SK-N-SH treated with all-trans-retinoic acid at 6 μM for 48 hours (cell line): ENCODE measurements at regions not wholly inside any gene's neighbourhood (a gene's known extent, or its start where the extent isn't known, plus 50 kb on each side); places are given as distances from the start of the nearest gene placed in this dataset.

Experiments
- ATAC-seq: fragments of 200-7000 bp; cut with Tn5 transposase; 3 replicates; pipeline ENCODE4 v1.9.1; 2020; ENCODE audit warnings: mild to moderate bottlenecking, moderate library complexity
- ARNTL ChIP-seq: fragments of 450-650 bp; formaldehyde crosslinking; IDR thresholded peaks from 2 replicates; pipeline ENCODE4 v1.5.0; 2020; ENCODE audit warnings: low read depth, mild to moderate bottlenecking, moderate library complexity, borderline replicate concordance
- BACH2 ChIP-seq: fragments of 250-450 bp; sonication (Bioruptor Pico); IDR thresholded peaks from 2 replicates; pipeline ENCODE4 v1.9.0; 2021; ENCODE audit warnings: mild to moderate bottlenecking, borderline replicate concordance
- CREB5 ChIP-seq: fragments of 250-450 bp; sonication (Bioruptor Pico); IDR thresholded peaks from 2 replicates; pipeline ENCODE4 v1.5.1; 2020; ENCODE audit warnings: low read depth, mild to moderate bottlenecking, moderate library complexity
- CSDC2 ChIP-seq: fragments of 250-450 bp; sonication (Bioruptor Pico); IDR thresholded peaks from 2 replicates; pipeline ENCODE4 v1.5.0; 2020; ENCODE audit warnings: mild to moderate bottlenecking, moderate library complexity
- CSRNP3 ChIP-seq: fragments of 250-450 bp; sonication (Bioruptor Pico); IDR thresholded peaks from 2 replicates; pipeline ENCODE4 v1.5.1; 2021; ENCODE audit warnings: mild to moderate bottlenecking, moderate library complexity
- ESRRG ChIP-seq: fragments of 250-450 bp; sonication (Bioruptor Pico); IDR thresholded peaks from 2 replicates; pipeline ENCODE4 v1.6.1; 2021; ENCODE audit warnings: mild to moderate bottlenecking
- GLIS3 ChIP-seq: fragments of 250-450 bp; sonication (Bioruptor Pico); IDR thresholded peaks from 2 replicates; pipeline ENCODE4 v1.5.0; 2020; ENCODE audit warnings: mild to moderate bottlenecking, moderate library complexity
- ISL1 ChIP-seq: fragments of 250-450 bp; sonication (Bioruptor Pico); IDR thresholded peaks from 2 replicates; pipeline ENCODE4 v2.1.2; 2022; ENCODE audit warnings: mild to moderate bottlenecking, moderate library complexity
- OSR1 ChIP-seq: fragments of 250-450 bp; sonication (Bioruptor Pico); IDR thresholded peaks from 2 replicates; pipeline ENCODE4 v1.8.0; 2022; ENCODE audit warnings: moderate library complexity, mild to moderate bottlenecking, inconsistent platforms
- PATZ1 ChIP-seq: fragments of 250-450 bp; sonication (Bioruptor Pico); IDR thresholded peaks from 2 replicates; pipeline ENCODE4 v1.8.0; 2020; ENCODE audit warnings: mild to moderate bottlenecking, moderate library complexity, borderline replicate concordance
- POU6F1 ChIP-seq: fragments of 250-450 bp; sonication (Bioruptor Pico); IDR thresholded peaks from 2 replicates; pipeline ENCODE4 v1.8.0; 2021; ENCODE audit warnings: low read depth, mild to moderate bottlenecking, moderate library complexity, borderline replicate concordance
- PPARA ChIP-seq: fragments of 250-450 bp; sonication (Bioruptor Pico); IDR thresholded peaks from 2 replicates; pipeline ENCODE4 v1.5.0; 2020; ENCODE audit warnings: mild to moderate bottlenecking, borderline replicate concordance
- RARB ChIP-seq: fragments of 250-450 bp; sonication (Bioruptor Pico); IDR thresholded peaks from 2 replicates; pipeline ENCODE4 v1.8.0; 2021; ENCODE audit warnings: mild to moderate bottlenecking, moderate library complexity
- SNAI2 ChIP-seq: fragments of 250-450 bp; sonication (Bioruptor Pico); IDR thresholded peaks from 2 replicates; pipeline ENCODE4 v1.5.0; 2020; ENCODE audit warnings: mild to moderate bottlenecking, moderate library complexity
- TCF4 ChIP-seq: fragments of 250-450 bp; sonication (Bioruptor Pico); IDR thresholded peaks from 2 replicates; pipeline ENCODE4 v1.8.0; 2021; ENCODE audit warnings: mild to moderate bottlenecking, moderate library complexity, borderline replicate concordance
- TOX ChIP-seq: fragments of 250-450 bp; sonication (Bioruptor Pico); IDR thresholded peaks from 2 replicates; pipeline ENCODE4 v1.8.0; 2021; ENCODE audit warnings: mild to moderate bottlenecking, moderate library complexity, borderline replicate concordance
- ZC3H10 ChIP-seq: fragments of 250-450 bp; sonication (Bioruptor Pico); IDR thresholded peaks from 2 replicates; pipeline ENCODE4 v1.5.1; 2021; ENCODE audit warnings: mild to moderate bottlenecking, moderate library complexity
- ZFP3 ChIP-seq: fragments of 250-450 bp; sonication (Bioruptor Pico); IDR thresholded peaks from 2 replicates; pipeline ENCODE4 v1.5.0; 2020; ENCODE audit warnings: mild to moderate bottlenecking, moderate library complexity
- ZFP30 ChIP-seq: fragments of 450-650 bp; formaldehyde crosslinking; IDR thresholded peaks from 2 replicates; pipeline ENCODE4 v1.5.0; 2022; ENCODE audit warnings: mild to moderate bottlenecking, moderate library complexity
- ZNF565 ChIP-seq: fragments of 450-650 bp; formaldehyde crosslinking; conservative IDR thresholded peaks from 2 replicates; pipeline ENCODE4 v1.5.0; 2020; ENCODE audit warnings: low read depth, mild to moderate bottlenecking, moderate library complexity
- ZNF70 ChIP-seq: fragments of 450-650 bp; formaldehyde crosslinking; IDR thresholded peaks from 2 replicates; pipeline ENCODE4 v1.5.0; 2020; ENCODE audit warnings: mild to moderate bottlenecking, moderate library complexity
- ZNF8 ChIP-seq: fragments of 450-650 bp; formaldehyde crosslinking; IDR thresholded peaks from 2 replicates; pipeline ENCODE4 v1.5.0; 2020; ENCODE audit warnings: mild to moderate bottlenecking, moderate library complexity

- no peak for TF ChIP-seq ZC3H10 (CRISPR knock-in tag)
- TF ChIP-seq ZNF70: no peak
- no peak for TF ChIP-seq ARNTL (CRISPR knock-in tag)
- TF ChIP-seq ZNF565 (CRISPR knock-in tag): no peak
- TF ChIP-seq ZNF8 (CRISPR knock-in tag): no peak
- no peak for TF ChIP-seq CSRNP3 (CRISPR knock-in tag)
- ATAC-seq: no peak
Measured at GRCh38 chr6:126118936-126119335, 132.6 kb downstream of the TRMT11 start.

- 0 out of 2 replicates have a peak, but pooled peaks have one; percentile 17 for TF ChIP-seq ISL1 (CRISPR knock-in tag)
- no peak for TF ChIP-seq CSDC2
Measured at GRCh38 chr6:126123226-126123625, 136.9 kb downstream of the TRMT11 start.

GRCh38 chr6:126127659-126128058 lies 141.3 kb downstream of the TRMT11 start:
- ATAC-seq: peak; percentile 56; the same call in 2 of the 3 replicates
- TF ChIP-seq PATZ1 (CRISPR knock-in tag): no peak
- no peak for TF ChIP-seq ZFP30
- TF ChIP-seq CREB5 (CRISPR knock-in tag): no peak
- no peak for TF ChIP-seq OSR1
- no peak for TF ChIP-seq ESRRG
- no peak for TF ChIP-seq POU6F1 (CRISPR knock-in tag)
- TF ChIP-seq ZNF8 (CRISPR knock-in tag): no peak
- no peak for TF ChIP-seq GLIS3 (CRISPR knock-in tag)
- no peak for TF ChIP-seq BACH2
- TF ChIP-seq TCF4: no peak
- no peak for TF ChIP-seq PPARA (CRISPR knock-in tag)
- TF ChIP-seq SNAI2: no peak
- TF ChIP-seq ZFP3: no peak
- no peak for TF ChIP-seq TOX (CRISPR knock-in tag)
- no peak for TF ChIP-seq CSDC2
- TF ChIP-seq ARNTL (CRISPR knock-in tag): no peak
- TF ChIP-seq ZC3H10 (CRISPR knock-in tag): no peak
- TF ChIP-seq RARB (CRISPR knock-in tag): no peak
- no peak for TF ChIP-seq ISL1 (CRISPR knock-in tag)
- no peak for TF ChIP-seq ZNF565 (CRISPR knock-in tag)

More at GRCh38 chr6:126123226-126123625, 136.9 kb downstream of the TRMT11 start:
- no peak for ATAC-seq

GRCh38 chr6:126131246-126131645 lies 144.9 kb downstream of the TRMT11 start:
- TF ChIP-seq GLIS3 (CRISPR knock-in tag) (no peak), CSRNP3 (CRISPR knock-in tag) (no peak), ZC3H10 (CRISPR knock-in tag) (no peak), ESRRG (no peak), ZFP30 (no peak), ZFP3 (no peak), ISL1 (CRISPR knock-in tag) (no peak), PATZ1 (CRISPR knock-in tag) (no peak), TOX (CRISPR knock-in tag) (no peak), BACH2 (no peak), SNAI2 (no peak), CSDC2 (no peak)
- ATAC-seq: no peak
